HepG2 (cell line): ENCODE measurements at regions not wholly inside any gene's neighbourhood (a gene's known extent, or its start where the extent isn't known, plus 50 kb on each side); places are given as distances from the start of the nearest gene placed in this dataset.

ENCODE experiments used
- ARNT2 ChIP-seq: sonication (generic); formaldehyde crosslinking; IDR thresholded peaks from 2 replicates; pipeline ENCODE4 v1.8.0; 2022; ENCODE audit warnings: mild to moderate bottlenecking, low read depth, missing genetic modification reagents, moderate library complexity
- DBP ChIP-seq: sonication (generic); formaldehyde crosslinking; IDR thresholded peaks from 2 replicates; pipeline ENCODE4 v1.4.0; 2020; ENCODE audit warnings: missing genetic modification reagents; ENCODE audit errors: not compliant biosample characterization
- ETS1 ChIP-seq: sonication (generic); formaldehyde crosslinking; IDR thresholded peaks from 2 replicates; pipeline ENCODE4 v1.4.0; 2020; ENCODE audit warnings: missing genetic modification reagents
- HNRNPUL1 ChIP-seq: fragments of 200-400 bp; formaldehyde crosslinking; IDR thresholded peaks from 2 replicates; pipeline ENCODE4 v1.6.1; 2017; ENCODE audit warnings: low read depth, mild to moderate bottlenecking, low read length, moderate library complexity
- JARID2 ChIP-seq: sonication (generic); formaldehyde crosslinking; IDR thresholded peaks from 2 replicates; pipeline ENCODE4 v1.8.1; 2023; ENCODE audit warnings: missing genetic modification reagents, inconsistent platforms; ENCODE audit not compliant: insufficient replicate concordance
- KLF6 ChIP-seq: IDR thresholded peaks from 2 replicates; pipeline ENCODE4 v1.8.0; 2016; ENCODE audit warnings: missing biosample characterization, missing genetic modification reagents
- MTA1 ChIP-seq: sonication (generic); formaldehyde crosslinking; IDR thresholded peaks from 2 replicates; pipeline ENCODE4 v1.4.0; 2020; ENCODE audit warnings: missing genetic modification reagents, mild to moderate bottlenecking, borderline replicate concordance
- MYC ChIP-seq: sonication (generic); formaldehyde crosslinking; IDR thresholded peaks from 2 replicates; pipeline ENCODE4 v1.9.0; 2021; ENCODE audit warnings: missing genetic modification reagents, borderline replicate concordance
- NFATC3 ChIP-seq: sonication (generic); formaldehyde crosslinking; IDR thresholded peaks from 2 replicates; pipeline ENCODE4 v1.5.1; 2020; ENCODE audit warnings: mild to moderate bottlenecking, missing genetic modification reagents
- NR2F2 ChIP-seq: IDR thresholded peaks from 2 replicates; pipeline ENCODE4 v1.6.1; 2012; ENCODE audit warnings: low read depth, inconsistent platforms, borderline replicate concordance
- RBM39 ChIP-seq: fragments of 200-400 bp; formaldehyde crosslinking; IDR thresholded peaks from one replicate; pipeline ENCODE4 v1.6.1; 2018; ENCODE audit warnings: antibody characterized with exemption, mild to moderate bottlenecking, low read depth, low read length; ENCODE audit not compliant: poor library complexity, severe bottlenecking
- ZNF597 ChIP-seq: sonication (generic); formaldehyde crosslinking; IDR thresholded peaks from 2 replicates; pipeline ENCODE4 v1.5.0; 2020; ENCODE audit warnings: missing genetic modification reagents
- ZNF646 ChIP-seq: sonication (generic); formaldehyde crosslinking; IDR thresholded peaks from 2 replicates; pipeline ENCODE4 v1.9.0; 2021; ENCODE audit warnings: mild to moderate bottlenecking, missing genetic modification reagents
- ZNF770 ChIP-seq: sonication (generic); formaldehyde crosslinking; IDR thresholded peaks from 2 replicates; pipeline ENCODE4 v1.5.0; 2020; ENCODE audit warnings: mild to moderate bottlenecking, missing genetic modification reagents
- ZNF839 ChIP-seq: sonication (generic); formaldehyde crosslinking; IDR thresholded peaks from 2 replicates; pipeline ENCODE4 v1.4.0; 2020; ENCODE audit warnings: missing genetic modification reagents, mild to moderate bottlenecking, borderline replicate concordance
- TF ChIP-seq, protein P1 (sequence below): sonication (generic); formaldehyde crosslinking; IDR thresholded peaks from 2 replicates; pipeline ENCODE4 v1.4.0; 2020; ENCODE audit warnings: mild to moderate bottlenecking, missing genetic modification reagents

- TF ChIP-seq, protein P1, sequence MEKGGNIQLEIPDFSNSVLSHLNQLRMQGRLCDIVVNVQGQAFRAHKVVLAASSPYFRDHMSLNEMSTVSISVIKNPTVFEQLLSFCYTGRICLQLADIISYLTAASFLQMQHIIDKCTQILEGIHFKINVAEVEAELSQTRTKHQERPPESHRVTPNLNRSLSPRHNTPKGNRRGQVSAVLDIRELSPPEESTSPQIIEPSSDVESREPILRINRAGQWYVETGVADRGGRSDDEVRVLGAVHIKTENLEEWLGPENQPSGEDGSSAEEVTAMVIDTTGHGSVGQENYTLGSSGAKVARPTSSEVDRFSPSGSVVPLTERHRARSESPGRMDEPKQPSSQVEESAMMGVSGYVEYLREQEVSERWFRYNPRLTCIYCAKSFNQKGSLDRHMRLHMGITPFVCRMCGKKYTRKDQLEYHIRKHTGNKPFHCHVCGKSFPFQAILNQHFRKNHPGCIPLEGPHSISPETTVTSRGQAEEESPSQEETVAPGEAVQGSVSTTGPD = no peak; the same call in 1 of the 2 replicates
- peak; percentile 84 for TF ChIP-seq ARNT2 (CRISPR knock-in tag)
- peak; percentile 85 for TF ChIP-seq MYC (CRISPR knock-in tag)
- peak; percentile 75; the same call in 1 of the 2 replicates for TF ChIP-seq KLF6 (CRISPR knock-in tag)
- TF ChIP-seq ZNF839 (CRISPR knock-in tag) = no peak
- TF ChIP-seq RBM39 = no peak
- TF ChIP-seq ZNF597 (CRISPR knock-in tag) = no peak
- no peak for TF ChIP-seq JARID2 (CRISPR knock-in tag)
- TF ChIP-seq ZNF646 (CRISPR knock-in tag) = peak; percentile 61; the same call in 1 of the 2 replicates
- peak; percentile 64 for TF ChIP-seq ZNF770
- no peak for TF ChIP-seq NFATC3 (CRISPR knock-in tag)
- peak; percentile 98 for TF ChIP-seq NR2F2
- no peak for TF ChIP-seq DBP (CRISPR knock-in tag)
- TF ChIP-seq HNRNPUL1 = no peak
- no peak for TF ChIP-seq ETS1
- TF ChIP-seq MTA1 (CRISPR knock-in tag) = peak; percentile 95
These were observed 739.6 kb upstream of the TBX3 start (continued) for GRCh38 chr12:115423546-115423987.
